ENCODE measurements at regions not wholly inside any gene's neighbourhood (a gene's known extent, or its start where the extent isn't known, plus 50 kb on each side); places are given as distances from the start of the nearest gene placed in this dataset.
"Not testable (repeated sequence)": the region's sequence is repeated elsewhere in the genome, so short reads cannot be mapped to it uniquely, and the experiment has no call there.

GRCh38 chr11:67779189-67779875 is 104.9 kb upstream of the ALDH3B2 start:
- in situ Hi-C loops (cut with MboI; ENCODE audit: low sequenced_read_pairs): not testable (repeated sequence)

GRCh38 chr11:67776852-67777520 is 102.6 kb upstream of the ALDH3B2 start:
- in situ Hi-C loops (cut with MboI; ENCODE audit: low sequenced_read_pairs): no loop called here

- in situ Hi-C loops (cut with MboI; ENCODE audit: low sequenced_read_pairs): not testable (repeated sequence)
Observed at GRCh38 chr11:67774175-67774574, 99.8 kb upstream of the ALDH3B2 start.

- in situ Hi-C loops (cut with MboI; ENCODE audit: low sequenced_read_pairs): not testable (repeated sequence)
Observed at GRCh38 chr11:67768001-67768730, 93.7 kb upstream of the ALDH3B2 start.

GRCh38 chr11:67761211-67761610 is 86.8 kb upstream of the ALDH3B2 start:
- in situ Hi-C loops (cut with MboI; ENCODE audit: low sequenced_read_pairs): not testable (repeated sequence)

GRCh38 chr11:67759321-67759720 is 84.9 kb upstream of the ALDH3B2 start:
- in situ Hi-C loops (cut with MboI; ENCODE audit: low sequenced_read_pairs): not testable (repeated sequence)

GRCh38 chr11:67758467-67758866 is 84.0 kb upstream of the ALDH3B2 start:
- in situ Hi-C loops (cut with MboI; ENCODE audit: low sequenced_read_pairs): not testable (repeated sequence)

- in situ Hi-C loops (cut with MboI; ENCODE audit: low sequenced_read_pairs): not testable (repeated sequence)
Observed at GRCh38 chr11:67758009-67758408, 83.6 kb upstream of the ALDH3B2 start.

GRCh38 chr11:67753820-67754219 is 79.4 kb upstream of the ALDH3B2 start:
- in situ Hi-C loops (cut with MboI; ENCODE audit: low sequenced_read_pairs): not testable (repeated sequence)

GRCh38 chr11:67745181-67745726 is 70.8 kb upstream of the ALDH3B2 start:
- in situ Hi-C loops (cut with MboI; ENCODE audit: low sequenced_read_pairs): no loop called here

GRCh38 chr11:67744231-67744630 is 69.8 kb upstream of the ALDH3B2 start:
- in situ Hi-C loops (cut with MboI; ENCODE audit: low sequenced_read_pairs): not testable (repeated sequence)

- in situ Hi-C loops (cut with MboI; ENCODE audit: low sequenced_read_pairs): not testable (repeated sequence)
Observed at GRCh38 chr11:67738231-67738630, 63.8 kb upstream of the ALDH3B2 start.

GRCh38 chr11:67737562-67738080 is 63.2 kb upstream of the ALDH3B2 start:
- in situ Hi-C loops (cut with MboI; ENCODE audit: low sequenced_read_pairs): not testable (repeated sequence)

- in situ Hi-C loops (cut with MboI; ENCODE audit: low sequenced_read_pairs): no loop called here
Observed at GRCh38 chr11:67732045-67732787, 57.8 kb upstream of the ALDH3B2 start.

GRCh38 chr11:67731583-67731982 is 57.2 kb upstream of the ALDH3B2 start:
- in situ Hi-C loops (cut with MboI; ENCODE audit: low sequenced_read_pairs): no loop called here

GRCh38 chr11:67728163-67728571 is 53.7 kb upstream of the ALDH3B2 start:
- in situ Hi-C loops (cut with MboI; ENCODE audit: low sequenced_read_pairs): not testable (repeated sequence)

- in situ Hi-C loops (cut with MboI; ENCODE audit: low sequenced_read_pairs): not testable (repeated sequence)
Observed at GRCh38 chr11:67727066-67728040, 52.9 kb upstream of the ALDH3B2 start.

Data from HL-60/S4 treated with phorbol 12-myristate 13-acetate at 8.2 ng/mL for 4 days and 3 days (cell line).